Neural crest cell (in vitro differentiated cells): ENCODE measurements at regions not wholly inside any gene's neighbourhood (a gene's known extent, or its start where the extent isn't known, plus 50 kb on each side); places are given as distances from the start of the nearest gene placed in this dataset.

Experiments used
- DNase-seq: peaks from one replicate; pipeline ENCODE4 v3.0.0; 2021; ENCODE audit warnings: low read depth, mixed read lengths, low spot score
- H3K27ac Mint-ChIP-seq: one replicate; pipeline ENCODE4 v1.8.0; 2021; ENCODE audit warnings: mild to moderate bottlenecking, mixed read lengths; ENCODE audit not compliant: unreplicated experiment
- H3K27me3 Mint-ChIP-seq: 2 replicates; pipeline ENCODE4 v1.8.0; 2021; ENCODE audit warnings: low read depth, mild to moderate bottlenecking, mixed read lengths
- H3K36me3 Mint-ChIP-seq: 2 replicates; pipeline ENCODE4 v1.8.0; 2021; ENCODE audit warnings: low read depth, mild to moderate bottlenecking, mixed read lengths
- H3K4me1 Mint-ChIP-seq: 2 replicates; pipeline ENCODE4 v1.8.0; 2021; ENCODE audit warnings: mixed read lengths
- H3K4me3 Mint-ChIP-seq: one replicate; pipeline ENCODE4 v1.8.0; 2021; ENCODE audit warnings: mild to moderate bottlenecking, mixed read lengths
- H3K9me3 Mint-ChIP-seq: 2 replicates; pipeline ENCODE4 v1.8.0; 2021; ENCODE audit warnings: mixed read lengths
- TF ChIP-seq, protein P1 (sequence below): fragments of 200-600 bp; sonication (generic); conservative IDR thresholded peaks from 2 replicates; pipeline ENCODE4 v1.5.0; 2021; ENCODE audit warnings: antibody characterized with exemption, mild to moderate bottlenecking

DNA sequence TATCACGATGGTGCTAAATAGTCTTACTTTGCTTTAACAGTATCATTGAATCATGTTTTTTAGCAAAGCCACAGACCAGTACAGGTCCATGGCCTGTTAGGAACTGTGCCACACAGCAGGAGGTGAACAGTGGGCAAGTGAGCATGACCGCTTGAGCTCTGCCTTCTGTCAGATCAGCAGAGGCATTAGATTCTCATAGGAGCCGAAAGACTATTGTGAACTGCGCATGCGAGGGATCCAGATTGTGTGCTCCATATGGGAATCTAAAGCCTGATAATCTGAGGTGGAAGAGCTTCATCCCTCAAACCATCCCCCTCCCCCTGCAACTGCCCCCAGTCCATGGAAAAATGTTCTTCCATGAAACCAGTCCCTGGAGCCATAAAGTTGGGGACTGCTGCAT, 102.3 kb upstream of the OSR1 start:
- Mint-ChIP-seq H3K4me1 (peaks cover 4% of the 10 kb centered on the region), H3K27ac (no peak overlapping the region), H3K4me3 (no peak overlapping the region), H3K27me3 (no peaks in the 10 kb centered on the region), H3K36me3 (no peaks in the 10 kb centered on the region), H3K9me3 (peaks cover 3% of the 10 kb centered on the region)
- TF ChIP-seq, protein P1, sequence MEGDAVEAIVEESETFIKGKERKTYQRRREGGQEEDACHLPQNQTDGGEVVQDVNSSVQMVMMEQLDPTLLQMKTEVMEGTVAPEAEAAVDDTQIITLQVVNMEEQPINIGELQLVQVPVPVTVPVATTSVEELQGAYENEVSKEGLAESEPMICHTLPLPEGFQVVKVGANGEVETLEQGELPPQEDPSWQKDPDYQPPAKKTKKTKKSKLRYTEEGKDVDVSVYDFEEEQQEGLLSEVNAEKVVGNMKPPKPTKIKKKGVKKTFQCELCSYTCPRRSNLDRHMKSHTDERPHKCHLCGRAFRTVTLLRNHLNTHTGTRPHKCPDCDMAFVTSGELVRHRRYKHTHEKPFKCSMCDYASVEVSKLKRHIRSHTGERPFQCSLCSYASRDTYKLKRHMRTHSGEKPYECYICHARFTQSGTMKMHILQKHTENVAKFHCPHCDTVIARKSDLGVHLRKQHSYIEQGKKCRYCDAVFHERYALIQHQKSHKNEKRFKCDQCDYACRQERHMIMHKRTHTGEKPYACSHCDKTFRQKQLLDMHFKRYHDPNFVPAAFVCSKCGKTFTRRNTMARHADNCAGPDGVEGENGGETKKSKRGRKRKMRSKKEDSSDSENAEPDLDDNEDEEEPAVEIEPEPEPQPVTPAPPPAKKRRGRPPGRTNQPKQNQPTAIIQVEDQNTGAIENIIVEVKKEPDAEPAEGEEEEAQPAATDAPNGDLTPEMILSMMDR: no peak
- DNase-seq: no peak

DNA sequence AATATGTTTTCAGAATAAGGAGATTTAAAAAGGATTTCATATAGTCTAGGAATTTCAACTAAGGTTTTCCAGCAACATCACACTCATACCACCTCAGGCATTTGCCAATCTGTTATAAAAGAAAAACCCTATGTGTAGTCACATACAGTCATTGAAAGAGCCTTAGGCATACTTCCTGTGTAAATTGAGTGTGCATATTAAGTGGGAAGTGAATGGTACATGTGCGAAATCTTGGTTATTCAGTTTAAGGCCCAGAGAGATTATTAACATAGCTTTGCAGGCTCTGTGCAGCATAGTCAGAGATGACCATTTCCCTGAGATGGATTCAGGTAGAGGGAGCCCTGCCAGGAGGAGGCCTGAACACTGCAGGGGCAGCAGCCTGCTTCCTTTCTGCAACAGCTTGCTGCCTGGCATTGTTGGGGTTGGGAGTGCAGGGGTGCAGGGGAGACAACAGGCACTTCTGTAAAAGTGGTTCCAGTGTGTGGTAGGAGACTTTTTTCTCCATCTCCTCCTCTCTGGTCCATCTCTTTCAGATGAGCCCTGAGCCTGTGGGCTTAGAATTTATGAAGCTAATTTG, 100.1 kb upstream of the OSR1 start:
- Mint-ChIP-seq H3K27me3 (no peaks in the 10 kb centered on the region), H3K4me3 (no peak overlapping the region), H3K27ac (no peak overlapping the region), H3K4me1 (peaks cover 4% of the 10 kb centered on the region), H3K36me3 (no peaks in the 10 kb centered on the region), H3K9me3 (no peaks in the 10 kb centered on the region)
- TF ChIP-seq, protein P1: no peak
- no peak for DNase-seq

DNA sequence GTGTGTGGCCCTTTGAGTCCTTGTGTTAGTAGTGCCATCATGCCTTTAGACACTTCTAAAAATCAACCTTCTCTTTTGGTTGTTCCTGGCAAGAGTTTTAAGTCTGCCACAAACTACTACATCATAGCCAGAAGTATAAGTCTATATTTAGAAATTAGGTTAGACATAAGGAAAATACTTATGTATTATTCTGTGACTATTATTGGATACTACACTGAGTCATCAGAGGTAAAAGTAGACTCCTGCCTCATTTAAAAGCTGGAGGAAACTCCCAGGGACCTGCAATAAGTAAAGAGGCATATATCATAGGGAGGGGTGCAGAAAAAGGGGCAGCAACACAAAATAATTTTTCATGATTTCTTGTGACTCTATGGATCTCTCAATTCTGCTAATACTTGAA, 99.4 kb upstream of the OSR1 start:
- H3K27ac Mint-ChIP-seq: no peak overlapping the region
- H3K4me3 Mint-ChIP-seq: no peak overlapping the region
- H3K4me1 Mint-ChIP-seq: peaks cover 4% of the 10 kb centered on the region
- DNase-seq: no peak
- TF ChIP-seq, protein P1: no peak
- H3K27me3 Mint-ChIP-seq: no peaks in the 10 kb centered on the region
- H3K36me3 Mint-ChIP-seq: no peaks in the 10 kb centered on the region
- no peaks in the 10 kb centered on the region for H3K9me3 Mint-ChIP-seq

DNA sequence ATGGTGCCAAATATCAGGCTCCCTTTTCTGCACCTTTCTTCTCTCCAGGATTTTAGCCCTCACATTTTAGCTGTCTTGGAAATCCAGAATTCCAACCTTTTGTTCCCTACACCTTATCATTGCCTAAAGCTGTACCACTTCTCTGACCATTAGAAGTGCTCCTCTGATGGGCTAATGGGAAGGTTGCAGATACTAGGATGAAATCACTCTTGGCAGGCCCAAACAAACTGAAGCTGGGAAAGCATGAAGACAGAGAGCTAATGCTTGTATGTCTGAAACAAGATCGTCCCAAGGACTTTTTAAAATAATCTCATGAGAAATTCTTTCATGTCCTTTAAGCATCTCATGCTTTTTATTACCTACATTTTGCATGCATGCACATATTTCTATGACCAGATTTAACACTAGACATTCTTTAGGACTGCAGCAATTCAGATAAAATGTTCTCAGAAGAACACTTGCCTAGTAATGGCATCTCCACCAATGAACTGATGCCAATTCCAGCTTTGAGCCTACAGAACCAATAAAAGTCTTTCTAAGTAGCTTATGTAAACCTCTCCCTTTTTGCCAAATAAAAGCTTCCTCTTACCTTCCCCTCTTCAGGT, 98.4 kb upstream of the OSR1 start:
- Mint-ChIP-seq H3K4me1 (peaks cover under 1% of the 10 kb centered on the region), H3K27ac (no peak overlapping the region), H3K4me3 (no peak overlapping the region), H3K27me3 (no peaks in the 10 kb centered on the region), H3K36me3 (no peaks in the 10 kb centered on the region), H3K9me3 (no peaks in the 10 kb centered on the region)
- DNase-seq: no peak
- TF ChIP-seq, protein P1: no peak

DNA sequence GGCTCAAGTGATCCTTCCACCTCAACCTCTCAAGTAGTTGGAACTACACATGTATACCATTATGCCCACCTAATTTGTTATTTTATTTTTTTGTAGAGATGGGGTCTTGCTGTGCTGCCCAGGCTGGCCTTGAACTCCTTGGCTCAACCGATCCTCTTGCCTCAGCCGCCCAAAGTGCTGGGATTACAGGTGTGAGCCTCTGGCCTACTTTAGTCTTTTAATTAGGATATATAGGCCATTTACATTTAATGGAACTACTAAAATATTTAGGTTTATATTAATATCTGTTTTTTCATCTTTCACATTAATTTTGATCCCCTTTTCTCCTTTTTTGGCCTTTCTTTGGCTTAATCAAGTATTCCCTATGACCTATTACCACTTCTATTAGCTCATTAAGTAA, 95.7 kb upstream of the OSR1 start:
- Mint-ChIP-seq H3K27me3 (peaks cover 2% of the 10 kb centered on the region), H3K4me3 (no peak overlapping the region), H3K4me1 (no peaks in the 10 kb centered on the region), H3K36me3 (no peaks in the 10 kb centered on the region), H3K9me3 (no peaks in the 10 kb centered on the region), H3K27ac (no peak overlapping the region)
- TF ChIP-seq, protein P1: no peak
- no peak for DNase-seq
